Kidney (tissue), 13 donors: ENCODE measurements at regions not wholly inside any gene's neighbourhood (a gene's known extent, or its start where the extent isn't known, plus 50 kb on each side); places are given as distances from the start of the nearest gene placed in this dataset.

Source experiments
- DNase-seq, 5 donors: peaks; one replicate each; pipeline ENCODE4 v3.0.0-alpha.2; 2013 to 2020
- FAIRE-seq: peaks from 2 replicates; lab custom pipeline; 2012; peaks lifted over from hg19 to GRCh38; lab: Jason Lieb, UNC
- H3K27ac ChIP-seq, 2 donors: one replicate each; pipeline ENCODE4 v1.7.0; 2013; ENCODE audit warnings: low read depth in 2 of 2, low read length in 2 of 2, inconsistent platforms in 1 of 2
- H3K27me3 ChIP-seq: one replicate; pipeline ENCODE4 v1.7.1; 2013; ENCODE audit warnings: low read length, inconsistent platforms; ENCODE audit not compliant: control insufficient read depth, insufficient read depth
- H3K36me3 ChIP-seq, 3 donors: one replicate each; pipeline versions ENCODE4 v1.7.0 to v1.7.1; 2013; ENCODE audit warnings: low read length in 3 of 3, control low read depth in 1 of 3, inconsistent platforms in 1 of 3; ENCODE audit not compliant: insufficient read depth in 3 of 3, control insufficient read depth in 2 of 3
- H3K4me1 ChIP-seq, 3 donors: one replicate each; pipeline versions ENCODE4 v1.7.0 to v1.7.1; 2013; ENCODE audit warnings: low read length in 3 of 3, inconsistent platforms in 1 of 3, low read depth in 1 of 3; ENCODE audit not compliant: control insufficient read depth in 2 of 3, insufficient read depth in 2 of 3
- H3K4me3 ChIP-seq, 3 donors: one replicate each; pipeline versions ENCODE4 v1.7.0 to v1.8.1; 2013; ENCODE audit warnings: low read length in 3 of 3, control low read depth in 1 of 3, inconsistent platforms in 1 of 3
- H3K9ac ChIP-seq, 3 donors: one replicate each; pipeline versions ENCODE4 v1.7.0 to v1.7.1; 2013; ENCODE audit warnings: low read length in 3 of 3, control low read depth in 1 of 3, inconsistent platforms in 1 of 3
- H3K9me3 ChIP-seq, 3 donors: one replicate each; pipeline versions ENCODE4 v1.7.0 to v1.7.1; 2013; ENCODE audit warnings: low read length in 3 of 3, control low read depth in 1 of 3, inconsistent platforms in 1 of 3; ENCODE audit not compliant: control insufficient read depth in 2 of 3, insufficient read depth in 1 of 3
- CTCF ChIP-seq: IDR thresholded peaks from 3 replicates; pipeline ENCODE4 v1.5.1; 2012; ENCODE audit warnings: mild to moderate bottlenecking, moderate library complexity, borderline replicate concordance; ENCODE audit not compliant: insufficient read depth; ENCODE audit errors: extremely low read depth
- intact Hi-C: fragments of 100-400 bp; cut with DNase I; formaldehyde crosslinking; loops from one replicate; pipeline ENCODE4 v1.11.1; 2022
- donor health status: control.
- donor health status: control.
- donor health status: control.
- donor health status: control.
- donor health status: control.
- donor health status: DM: yes; HTN: yes; CAD: no.
- donor health status: Normal renal cell carcinoma (clear cell type).

GRCh38 chrX:1084689-1085088, 127.8 kb downstream of the CRLF2 start:
- no peak for DNase-seq
- no peak for TF ChIP-seq CTCF
- Histone ChIP-seq H3K36me3 (no peaks in the 10 kb centered on the region), H3K4me3 (no peak overlapping the region), H3K9me3 (peaks cover 0 to 5% (median 0%) of the 10 kb centered on the region in 3 donors), H3K9ac (no peak overlapping the region), H3K4me1 (no peaks in the 10 kb centered on the region), H3K27me3 (no peaks in the 10 kb centered on the region), H3K27ac (no peak overlapping the region)
- no peak for FAIRE-seq
- intact Hi-C loops = no loop called here

- Histone ChIP-seq H3K9ac (no peak overlapping the region), H3K36me3 (no peaks in the 10 kb centered on the region), H3K27ac (no peak overlapping the region), H3K27me3 (no peaks in the 10 kb centered on the region), H3K9me3 (peaks cover 0 to 4% (median 0%) of the 10 kb centered on the region in 3 donors), H3K4me1 (no peaks in the 10 kb centered on the region), H3K4me3 (no peak overlapping the region)
- FAIRE-seq (no peak), DNase-seq (no peak)
- intact Hi-C loops = no loop called here
- TF ChIP-seq CTCF = no peak
Observed at GRCh38 chrX:1076871-1077651, 135.4 kb downstream of the CRLF2 start.

GRCh38 chrX:1075741-1076140, 136.7 kb downstream of the CRLF2 start:
- Histone ChIP-seq H3K4me3 (no peak overlapping the region), H3K27me3 (no peaks in the 10 kb centered on the region), H3K36me3 (no peaks in the 10 kb centered on the region), H3K4me1 (no peaks in the 10 kb centered on the region), H3K27ac (no peak overlapping the region), H3K9me3 (peaks cover 0 to 4% (median 0%) of the 10 kb centered on the region in 3 donors), H3K9ac (no peak overlapping the region)
- intact Hi-C loops = no loop called here
- DNase-seq = no peak
- FAIRE-seq = no peak
- no peak for TF ChIP-seq CTCF
